ENCODE measurements at regions not wholly inside any gene's neighbourhood (a gene's known extent, or its start where the extent isn't known, plus 50 kb on each side); places are given as distances from the start of the nearest gene placed in this dataset.

- H3K4me1 Mint-ChIP-seq, result peaks cover 10% of the 10 kb centered on the region
- TF ChIP-seq, protein P1, sequence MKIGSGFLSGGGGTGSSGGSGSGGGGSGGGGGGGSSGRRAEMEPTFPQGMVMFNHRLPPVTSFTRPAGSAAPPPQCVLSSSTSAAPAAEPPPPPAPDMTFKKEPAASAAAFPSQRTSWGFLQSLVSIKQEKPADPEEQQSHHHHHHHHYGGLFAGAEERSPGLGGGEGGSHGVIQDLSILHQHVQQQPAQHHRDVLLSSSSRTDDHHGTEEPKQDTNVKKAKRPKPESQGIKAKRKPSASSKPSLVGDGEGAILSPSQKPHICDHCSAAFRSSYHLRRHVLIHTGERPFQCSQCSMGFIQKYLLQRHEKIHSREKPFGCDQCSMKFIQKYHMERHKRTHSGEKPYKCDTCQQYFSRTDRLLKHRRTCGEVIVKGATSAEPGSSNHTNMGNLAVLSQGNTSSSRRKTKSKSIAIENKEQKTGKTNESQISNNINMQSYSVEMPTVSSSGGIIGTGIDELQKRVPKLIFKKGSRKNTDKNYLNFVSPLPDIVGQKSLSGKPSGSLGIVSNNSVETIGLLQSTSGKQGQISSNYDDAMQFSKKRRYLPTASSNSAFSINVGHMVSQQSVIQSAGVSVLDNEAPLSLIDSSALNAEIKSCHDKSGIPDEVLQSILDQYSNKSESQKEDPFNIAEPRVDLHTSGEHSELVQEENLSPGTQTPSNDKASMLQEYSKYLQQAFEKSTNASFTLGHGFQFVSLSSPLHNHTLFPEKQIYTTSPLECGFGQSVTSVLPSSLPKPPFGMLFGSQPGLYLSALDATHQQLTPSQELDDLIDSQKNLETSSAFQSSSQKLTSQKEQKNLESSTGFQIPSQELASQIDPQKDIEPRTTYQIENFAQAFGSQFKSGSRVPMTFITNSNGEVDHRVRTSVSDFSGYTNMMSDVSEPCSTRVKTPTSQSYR (CRISPR knock-in tag; IDR thresholded peaks at IDR 0.05), result no peak
- H3K36me3 Mint-ChIP-seq, result no peaks in the 10 kb centered on the region
- DNase-seq (ENCODE audit: low spot score), result no peak
- ChIA-PET POLR2A (no interaction called here), CTCF (interaction anchor here (0.7 to 1.2 kb wide), 2 partner anchors 22 to 39 kb away, joined by 3 to 4 read pairs; no protein-coding TSS in a partner anchor)
- 0 out of 2 replicates have a peak, but pooled peaks have one; percentile 36 for ATAC-seq
- no peaks in the 10 kb centered on the region for H3K27me3 Mint-ChIP-seq (ENCODE audit: low read depth)
- no peaks in the 10 kb centered on the region for H3K9me3 Mint-ChIP-seq
- H3K4me3 Mint-ChIP-seq, result no peak overlapping the region
- H3K27ac Mint-ChIP-seq, result no peak overlapping the region
These were observed 51.9 kb upstream of the DCTD start for GRCh38 chr4:182968917-182969650.

- Mint-ChIP-seq H3K36me3 (no peaks in the 10 kb centered on the region), H3K4me1 (peaks cover 10% of the 10 kb centered on the region), H3K9me3 (no peaks in the 10 kb centered on the region), H3K27me3 (ENCODE audit: low read depth) (no peaks in the 10 kb centered on the region), H3K27ac (no peak overlapping the region), H3K4me3 (no peak overlapping the region)
- POLR2A ChIA-PET, result no interaction called here
- DNase-seq (ENCODE audit: low spot score) (no peak), ATAC-seq (no peak)
- CTCF ChIA-PET, result no interaction called here
- TF ChIP-seq ZNF121 (CRISPR knock-in tag; IDR thresholded peaks at IDR 0.05) (no peak), IRF2 (CRISPR knock-in tag; IDR thresholded peaks at IDR 0.05; ENCODE audit: borderline replicate concordance, low read depth) (no peak), SP1 (CRISPR knock-in tag; conservative IDR thresholded peaks at IDR 0.05) (no peak), TP53 (CRISPR knock-in tag; IDR thresholded peaks at IDR 0.05) (no peak)
- TF ChIP-seq, protein P2, sequence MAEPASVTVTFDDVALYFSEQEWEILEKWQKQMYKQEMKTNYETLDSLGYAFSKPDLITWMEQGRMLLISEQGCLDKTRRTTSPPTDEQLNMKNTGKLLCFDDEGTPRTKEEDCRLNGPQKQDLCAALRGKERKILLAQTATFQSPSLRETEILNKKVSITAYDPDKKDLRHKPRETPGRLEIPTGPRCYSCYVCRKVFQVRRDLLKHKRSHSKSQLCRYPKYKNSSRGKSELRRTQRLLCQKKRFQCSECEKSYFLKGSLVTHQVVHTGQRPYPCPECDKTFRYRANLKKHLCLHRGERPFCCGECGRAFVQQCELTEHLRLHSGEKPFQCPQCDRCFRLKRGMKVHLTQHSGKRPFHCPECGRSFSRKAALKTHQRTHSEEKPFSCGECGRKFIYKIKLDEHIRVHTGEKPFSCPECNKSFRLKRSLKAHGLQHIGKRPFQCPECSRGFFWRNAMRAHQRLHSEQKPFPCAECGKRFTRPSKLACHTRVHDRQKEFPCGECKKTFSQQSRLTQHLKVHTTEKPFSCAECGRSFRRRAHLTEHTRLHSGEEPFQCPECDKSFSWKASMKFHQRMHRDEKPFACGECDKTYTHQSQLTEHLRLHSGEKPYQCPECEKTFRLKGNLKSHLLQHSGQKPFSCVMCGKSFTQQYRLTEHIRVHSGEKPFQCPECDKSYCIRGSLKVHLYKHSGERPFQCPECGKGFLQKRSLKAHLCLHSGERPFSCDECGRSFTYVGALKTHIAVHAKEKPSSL (CRISPR knock-in tag; conservative IDR thresholded peaks at IDR 0.05), result no peak
- TF ChIP-seq, protein P3, sequence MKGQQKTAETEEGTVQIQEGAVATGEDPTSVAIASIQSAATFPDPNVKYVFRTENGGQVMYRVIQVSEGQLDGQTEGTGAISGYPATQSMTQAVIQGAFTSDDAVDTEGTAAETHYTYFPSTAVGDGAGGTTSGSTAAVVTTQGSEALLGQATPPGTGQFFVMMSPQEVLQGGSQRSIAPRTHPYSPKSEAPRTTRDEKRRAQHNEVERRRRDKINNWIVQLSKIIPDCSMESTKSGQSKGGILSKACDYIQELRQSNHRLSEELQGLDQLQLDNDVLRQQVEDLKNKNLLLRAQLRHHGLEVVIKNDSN (CRISPR knock-in tag; IDR thresholded peaks at IDR 0.05), result no peak
These were observed 50.2 kb upstream of the DCTD start for GRCh38 chr4:182967403-182967802.

Measured in WTC11 (cell line).